GM04504 (cell line): ENCODE measurements at regions not wholly inside any gene's neighbourhood (a gene's known extent, or its start where the extent isn't known, plus 50 kb on each side); places are given as distances from the start of the nearest gene placed in this dataset.

Experiments
- DNase-seq: peaks from one replicate; pipeline ENCODE4 v3.0.0-alpha.2; 2012; ENCODE audit warnings: low read depth

DNA sequence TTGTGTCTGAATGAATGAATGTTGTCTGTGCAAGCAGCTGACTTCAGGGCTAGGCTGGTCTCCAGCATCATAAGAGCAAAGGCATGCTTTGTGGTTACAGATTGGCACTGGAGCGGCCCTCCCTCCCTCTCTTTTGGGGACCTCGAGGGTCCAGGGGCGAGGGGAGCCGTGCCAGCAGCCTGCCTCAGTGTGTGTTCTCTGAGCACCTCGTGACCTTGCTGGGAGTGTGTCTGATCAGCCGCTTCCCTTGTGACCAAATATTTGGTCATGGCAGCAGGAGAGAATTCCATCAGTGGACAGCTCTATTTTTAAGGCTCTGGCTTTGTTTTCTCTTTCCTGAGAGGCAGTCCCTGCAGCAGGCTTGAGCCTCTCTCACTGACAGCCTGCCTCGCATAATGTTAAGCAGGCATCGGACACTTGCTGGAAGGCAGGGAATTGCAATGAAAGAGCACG, 329.7 kb downstream of the UQCRFS1 start:
- DNase-seq: peak; percentile 23

DNA sequence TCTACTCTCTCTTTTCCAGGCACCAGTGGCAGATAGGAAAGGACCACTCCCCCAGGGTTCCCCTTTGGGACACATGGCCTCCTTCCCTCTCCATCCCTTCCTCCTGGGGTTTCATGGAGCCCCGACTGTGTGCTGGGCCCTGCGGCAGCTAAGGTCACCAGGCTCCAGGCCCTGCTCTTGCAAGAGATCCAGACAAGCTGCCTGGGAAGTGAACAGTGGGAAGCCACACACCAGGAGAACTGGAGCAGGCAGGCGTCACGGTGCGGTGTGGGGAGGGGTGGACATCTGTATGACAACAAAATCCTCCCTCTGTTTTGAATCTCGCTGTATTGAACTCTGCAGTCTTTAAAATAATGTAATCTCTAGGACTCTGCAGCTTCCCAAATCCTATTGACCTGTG, 330.1 kb downstream of the UQCRFS1 start:
- DNase-seq: no peak

DNA sequence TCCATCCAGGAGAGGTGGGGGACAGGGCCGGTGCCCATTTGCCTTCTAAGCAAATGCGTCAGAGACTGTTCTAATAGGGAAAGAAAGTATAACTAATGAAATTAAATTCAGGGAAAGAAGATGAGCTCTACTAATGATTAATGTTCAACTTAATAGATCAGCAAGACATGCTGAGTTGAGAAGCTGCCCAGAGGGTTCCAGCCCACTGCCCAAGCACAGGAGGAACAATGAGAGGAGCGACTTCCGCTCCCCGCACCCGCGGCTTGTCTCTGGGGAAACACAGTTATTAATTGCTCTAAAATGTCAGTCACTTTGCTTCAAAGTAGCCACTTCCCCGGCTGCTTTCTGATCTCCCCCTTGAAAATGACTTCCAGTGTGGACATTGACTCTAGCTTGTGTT, 331.3 kb downstream of the UQCRFS1 start:
- DNase-seq: no peak

DNA sequence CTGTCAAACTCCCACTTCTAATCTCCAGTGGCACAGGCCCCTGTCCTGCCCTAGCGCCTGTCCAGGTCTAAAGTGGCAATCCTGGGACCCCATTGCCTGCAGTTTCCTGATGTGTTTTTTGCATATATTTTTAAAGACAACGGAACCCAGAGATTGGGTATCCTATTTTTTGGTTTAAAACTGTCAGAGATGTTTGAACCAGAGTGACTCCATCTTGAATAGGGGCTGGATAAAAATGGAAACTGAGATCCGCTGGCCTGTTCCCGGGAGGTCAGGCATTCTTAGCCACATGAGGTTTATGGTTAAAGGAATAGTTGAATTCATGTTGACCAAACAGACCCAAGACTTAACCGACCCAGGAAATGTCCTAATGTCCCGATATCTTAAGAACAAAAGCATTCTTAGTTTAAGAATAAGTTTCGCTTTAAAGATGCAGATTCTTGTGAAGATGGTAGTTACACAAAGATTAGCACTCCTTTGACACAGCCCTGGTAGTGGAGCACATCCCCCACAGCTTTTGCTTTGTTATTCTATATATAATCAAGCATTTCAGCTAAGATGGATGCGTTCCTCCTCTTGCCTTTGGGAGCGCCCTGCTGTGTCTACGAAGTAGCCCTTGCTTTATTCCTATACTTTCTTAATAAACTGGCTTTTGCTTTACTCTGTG, 332.1 kb downstream of the UQCRFS1 start:
- DNase-seq: no peak

DNA sequence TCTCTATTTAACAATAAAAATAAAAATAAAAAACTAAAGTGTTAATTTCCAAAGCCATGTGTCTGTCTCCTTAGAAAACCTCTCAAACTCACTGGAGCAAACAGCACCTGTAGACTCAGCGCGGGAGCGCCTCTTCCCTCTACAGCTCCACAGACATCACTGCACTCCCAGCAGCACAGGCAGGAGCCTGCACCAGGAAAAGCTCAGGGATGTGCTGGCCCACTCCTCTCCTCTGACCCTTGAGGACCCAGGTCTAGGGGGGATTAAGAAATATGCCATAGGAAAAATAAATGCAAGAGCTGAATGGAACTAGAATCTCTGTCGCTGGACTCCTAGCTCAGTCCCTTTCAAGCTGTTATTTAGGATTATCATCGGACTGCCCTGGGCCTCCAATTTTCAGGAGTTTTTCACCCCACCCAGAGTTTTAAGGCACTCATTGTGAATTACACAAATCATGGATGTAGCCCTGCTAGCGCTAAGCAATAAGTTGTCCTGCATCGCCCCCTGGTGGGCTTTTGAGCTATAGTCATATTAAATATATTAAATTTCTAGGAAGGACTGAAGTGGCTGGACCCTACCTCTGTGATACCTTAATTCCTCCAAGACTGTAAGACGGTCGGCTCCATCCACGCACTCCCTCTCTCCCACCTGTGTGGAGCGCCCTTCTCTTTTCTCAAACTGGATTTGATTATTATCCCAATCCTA, 333.9 kb downstream of the UQCRFS1 start:
- peak; percentile 42 for DNase-seq

DNA sequence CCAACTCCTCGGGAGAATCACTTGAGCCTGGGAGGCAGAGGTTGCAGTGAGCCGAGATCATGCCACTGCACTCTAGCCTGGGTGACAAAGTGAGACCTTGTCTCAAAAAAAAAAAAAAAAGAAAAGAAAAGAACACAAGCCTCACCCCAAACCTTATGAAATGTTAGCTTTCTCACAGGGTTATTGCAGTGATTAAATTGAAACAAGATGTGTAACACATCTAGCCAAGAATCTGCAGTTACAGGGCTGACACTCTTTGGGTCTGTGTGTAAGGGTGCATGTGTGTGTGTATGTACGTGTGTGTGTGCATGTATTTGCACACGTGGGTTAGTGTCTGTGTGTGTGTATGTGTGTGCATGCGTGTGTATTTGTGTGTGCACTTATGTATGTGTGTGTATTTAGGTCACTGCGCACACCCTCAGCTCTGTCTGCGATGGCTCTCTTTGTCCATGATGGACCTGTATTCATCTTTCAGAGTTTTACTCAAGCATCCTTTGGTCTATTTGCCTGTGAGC, 336.3 kb downstream of the UQCRFS1 start:
- DNase-seq: no peak

DNA sequence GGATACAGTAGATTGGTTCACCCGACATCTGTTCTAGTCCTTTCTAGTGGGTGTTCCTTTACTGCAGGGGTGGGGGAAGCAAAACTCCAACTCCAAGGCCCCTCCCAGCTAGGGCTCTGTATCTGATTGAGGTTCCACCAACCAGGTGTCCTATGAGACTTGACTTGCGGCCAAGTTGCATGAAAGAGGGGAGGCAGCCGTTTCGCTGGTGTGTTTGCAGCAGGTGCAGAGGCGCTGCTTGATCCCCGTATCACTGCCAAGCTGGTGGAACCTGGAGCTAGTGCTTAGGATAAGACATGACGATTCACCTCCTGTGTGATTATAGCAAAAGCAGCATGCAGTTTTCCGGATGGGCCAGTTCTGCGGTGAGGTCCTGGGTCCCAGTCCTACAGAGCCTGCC, 338.2 kb downstream of the UQCRFS1 start:
- DNase-seq: no peak

DNA sequence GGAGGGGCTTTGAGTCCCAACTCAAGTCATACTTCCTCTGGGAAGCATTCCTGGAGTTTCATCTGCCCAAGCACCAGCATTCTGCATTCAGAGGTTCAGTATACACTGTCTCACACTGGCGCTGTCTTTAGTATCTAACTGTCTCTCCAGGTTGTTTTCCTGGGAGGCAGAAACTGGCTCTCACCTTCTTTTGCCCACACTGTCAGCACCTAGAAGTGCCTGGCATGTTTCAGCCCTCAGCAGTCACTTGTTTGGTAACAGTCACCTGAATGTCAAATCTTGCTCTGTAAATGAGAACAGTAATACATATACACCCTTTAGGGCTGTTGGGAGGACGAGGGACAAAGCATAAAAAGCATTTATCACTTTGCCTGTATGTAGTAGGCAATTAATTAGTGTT, 339.6 kb downstream of the UQCRFS1 start:
- DNase-seq: no peak

DNA sequence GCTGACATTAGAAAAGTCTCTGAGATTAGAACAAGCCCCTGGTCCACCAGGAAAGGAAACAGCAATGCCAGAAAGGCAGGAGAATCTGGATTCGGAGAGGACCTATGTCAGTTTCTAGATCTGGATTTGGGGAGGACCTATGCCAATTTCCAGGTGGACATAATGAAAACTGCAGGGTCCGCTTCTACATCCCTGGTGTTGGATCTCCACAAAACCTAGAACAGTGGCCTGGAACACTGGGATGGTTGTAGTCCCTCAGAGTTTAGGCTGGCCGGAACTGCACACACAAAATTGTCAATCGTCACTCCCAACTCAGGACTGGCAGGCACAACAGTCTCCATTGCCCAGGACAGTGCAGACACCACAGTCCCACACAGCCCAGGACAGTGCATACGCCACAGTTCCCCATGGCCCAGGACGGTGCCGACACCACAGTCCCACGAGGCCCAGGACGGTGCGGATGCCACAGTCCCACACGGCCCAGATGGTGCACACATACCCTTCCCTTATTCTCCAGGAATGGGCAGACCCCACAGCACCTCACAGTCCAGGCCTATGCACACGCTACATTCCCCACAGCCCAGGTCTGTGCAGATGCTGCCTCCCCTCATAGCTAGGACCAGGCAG, 341.7 kb downstream of the UQCRFS1 start:
- DNase-seq: no peak

DNA sequence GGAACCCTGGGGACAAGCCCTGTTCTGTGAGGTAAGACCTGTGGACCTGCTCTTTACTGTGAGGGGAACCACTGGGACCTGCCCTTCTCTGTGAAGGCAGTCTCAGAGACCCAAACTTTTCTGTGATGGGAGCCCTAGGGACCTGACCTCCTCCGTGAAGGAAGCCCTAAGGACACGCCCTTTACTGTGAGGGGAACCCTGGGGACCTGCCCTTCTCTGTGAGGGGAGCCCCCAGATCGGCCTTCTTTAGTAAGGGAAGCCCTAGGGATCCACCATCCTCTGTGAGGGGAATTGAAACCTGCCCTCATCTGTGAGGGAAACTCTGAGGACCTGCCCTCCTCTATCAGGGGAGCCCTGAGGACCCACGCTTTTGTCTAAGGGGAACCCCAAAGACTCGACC, 343.5 kb downstream of the UQCRFS1 start:
- DNase-seq: no peak

DNA sequence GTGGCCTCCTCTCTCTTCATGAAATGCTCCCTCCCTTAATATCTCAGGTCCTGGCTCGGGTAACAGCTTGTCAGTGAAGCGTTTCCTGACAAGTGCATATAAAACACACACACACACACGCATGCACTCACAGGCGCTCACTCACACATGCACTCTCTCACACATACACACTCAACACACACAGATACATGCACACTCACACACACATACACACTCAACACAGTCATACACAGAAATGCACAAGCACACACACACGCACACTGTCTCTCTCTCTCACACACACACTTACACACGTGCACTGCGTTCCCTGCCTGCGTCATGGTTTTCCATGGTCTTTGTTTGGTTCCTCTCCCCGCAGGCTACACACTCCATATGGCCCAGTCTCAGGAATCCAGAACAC, 344.1 kb downstream of the UQCRFS1 start:
- no peak for DNase-seq

DNA sequence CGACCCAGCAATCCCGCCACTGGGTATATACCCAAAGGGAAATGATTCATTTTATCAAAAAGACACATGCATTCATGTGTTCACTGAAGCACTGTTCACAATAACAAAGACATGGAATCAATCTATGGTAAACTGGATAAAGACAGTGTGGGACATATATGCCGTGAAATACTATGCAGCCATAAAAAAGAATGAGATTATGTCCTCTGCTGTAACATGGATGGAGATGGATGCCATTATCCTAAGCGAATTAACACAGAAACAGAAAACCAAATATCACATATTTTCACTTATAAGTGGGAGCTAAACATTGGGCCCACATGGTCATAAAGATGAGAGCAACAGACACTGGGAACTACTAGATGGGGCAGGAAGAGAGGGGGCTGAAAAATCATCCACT, 345.0 kb downstream of the UQCRFS1 start:
- no peak for DNase-seq

DNA sequence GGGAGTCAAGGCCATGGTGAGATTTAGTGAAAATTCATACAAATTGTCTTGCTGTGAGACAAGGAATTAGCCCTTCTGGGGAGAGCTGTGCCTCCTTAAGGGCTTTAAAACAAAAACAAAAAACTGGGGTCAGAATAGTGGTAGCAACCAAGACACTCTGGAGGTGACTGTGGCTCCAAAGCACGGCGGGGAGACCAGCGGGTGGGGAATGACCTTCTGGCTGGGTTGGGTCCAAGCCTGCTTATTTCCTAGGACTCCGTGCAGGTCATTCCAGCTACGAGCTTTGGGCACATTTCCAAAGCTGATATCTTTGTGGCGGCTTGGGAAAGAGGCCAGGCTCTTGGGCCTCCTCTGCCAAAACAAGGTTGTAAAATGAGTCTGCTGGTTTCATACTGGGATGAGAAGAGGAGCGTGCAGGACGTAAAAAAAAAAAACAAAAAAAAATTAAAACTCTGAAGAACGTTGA, 348.3 kb downstream of the UQCRFS1 start:
- no peak for DNase-seq

DNA sequence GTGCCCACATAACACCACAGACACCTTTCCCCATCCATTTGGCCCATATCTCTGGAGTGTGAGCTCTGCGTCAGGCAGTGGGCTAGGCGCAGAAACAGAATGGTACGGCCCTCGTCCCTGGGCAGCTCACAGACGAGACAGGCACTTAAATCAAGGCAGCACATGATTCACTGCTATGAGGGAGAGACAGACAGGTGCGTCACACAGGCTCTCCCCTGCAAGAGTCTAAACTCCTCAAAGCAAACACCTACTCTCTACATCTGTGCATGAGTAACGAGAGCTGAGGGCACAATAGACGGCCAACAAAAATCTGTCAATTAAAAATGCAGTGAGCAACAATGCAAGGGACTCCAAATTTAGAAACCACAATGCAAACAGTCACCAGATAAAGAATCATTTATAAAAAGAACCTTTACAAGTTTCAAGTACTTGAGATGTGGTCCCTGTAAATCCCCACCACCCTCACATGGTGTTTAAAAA, 348.9 kb downstream of the UQCRFS1 start:
- DNase-seq: no peak

DNA sequence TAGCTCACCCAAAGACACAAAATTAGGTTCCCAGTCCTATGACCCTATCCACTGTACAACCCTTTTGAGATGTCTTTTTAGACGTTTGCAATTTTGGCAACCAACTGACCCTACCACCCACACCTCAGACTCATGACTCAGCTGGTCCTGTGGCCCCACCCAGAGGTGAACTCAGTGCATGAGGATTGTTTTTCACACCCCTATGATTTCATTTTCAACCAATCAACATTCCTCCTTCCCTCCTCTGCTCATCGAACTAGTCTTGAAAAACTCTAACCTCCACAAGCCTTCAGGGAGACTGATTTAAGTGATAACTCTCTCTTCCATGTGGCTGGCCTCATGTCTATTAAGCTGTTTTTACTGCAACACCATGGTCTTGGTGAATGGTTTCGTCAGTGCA, 350.7 kb downstream of the UQCRFS1 start:
- no peak for DNase-seq

DNA sequence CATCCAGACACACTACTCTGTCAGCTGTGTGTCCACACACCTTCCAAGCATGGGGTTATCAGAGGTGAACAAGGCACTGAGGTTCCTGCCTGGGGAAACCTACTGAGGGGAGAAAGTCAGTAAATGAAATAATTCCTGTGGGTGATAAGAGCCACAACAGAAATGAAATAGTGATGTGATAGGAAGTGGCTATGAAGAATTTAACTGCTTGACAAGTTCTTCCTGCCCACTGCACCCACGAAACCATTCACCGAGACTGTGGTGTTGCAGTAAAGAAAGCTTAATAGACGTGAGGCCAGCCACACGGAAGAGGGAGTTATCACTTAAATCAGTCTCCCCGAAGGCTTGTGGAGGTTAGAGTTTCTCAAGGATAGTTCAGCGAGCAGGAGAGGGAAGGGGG, 353.1 kb downstream of the UQCRFS1 start:
- DNase-seq: no peak

DNA sequence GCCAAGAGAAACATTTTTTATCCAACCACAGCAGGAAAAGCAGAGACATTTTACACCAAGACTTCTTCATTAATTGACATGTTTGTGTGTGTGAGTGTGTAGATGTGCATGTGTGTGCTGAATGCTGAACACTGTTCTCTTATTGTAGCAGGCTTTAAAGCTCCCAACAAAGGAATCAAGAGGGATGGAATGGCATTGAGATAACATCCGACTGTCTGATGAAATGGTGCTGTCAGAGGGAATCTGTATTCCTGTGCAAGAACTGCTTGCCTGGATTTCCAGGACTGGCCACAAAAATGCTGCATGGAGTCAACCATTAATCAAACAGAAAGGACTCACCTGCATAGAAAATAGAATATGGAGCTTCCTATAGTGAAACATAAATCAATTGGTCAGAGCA, 354.0 kb downstream of the UQCRFS1 start:
- DNase-seq: no peak

DNA sequence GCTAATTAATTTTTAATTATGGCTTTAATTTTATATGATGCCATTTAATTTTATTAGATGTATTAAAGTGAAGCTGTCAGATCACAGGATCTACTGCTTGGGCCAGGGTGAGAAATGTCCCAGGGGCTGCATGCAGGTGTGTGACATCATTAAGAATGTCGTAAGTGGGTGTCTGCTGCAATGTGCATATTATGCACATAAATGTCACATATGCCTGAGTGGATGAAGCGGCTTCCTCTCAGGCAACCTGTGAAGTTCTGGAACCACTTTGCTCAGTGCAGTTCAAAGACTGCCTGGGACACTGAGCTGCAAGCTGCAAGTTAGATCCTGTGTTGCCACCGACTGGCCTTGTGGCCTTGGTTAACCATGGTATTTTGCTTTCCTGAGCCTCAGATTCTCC, 355.0 kb downstream of the UQCRFS1 start:
- no peak for DNase-seq

DNA sequence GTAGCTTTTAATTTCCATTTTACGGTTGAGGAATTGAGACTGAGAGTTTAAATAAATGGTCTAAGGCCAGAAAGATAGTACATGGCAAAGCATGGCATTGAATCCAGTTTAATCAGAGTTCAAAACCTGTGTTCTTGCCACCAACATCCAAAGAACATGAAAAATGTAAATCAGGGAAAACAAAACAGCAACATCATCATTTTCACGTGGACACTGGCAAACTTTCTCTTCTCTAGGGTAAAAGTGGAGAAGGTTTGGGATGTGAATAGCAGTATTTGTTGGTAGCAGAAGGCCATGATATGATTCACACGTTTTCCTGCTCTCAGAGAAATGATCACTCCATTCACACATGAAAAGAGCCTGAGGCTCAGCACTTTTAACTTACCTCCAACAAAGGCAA, 357.7 kb downstream of the UQCRFS1 start:
- DNase-seq: no peak

DNA sequence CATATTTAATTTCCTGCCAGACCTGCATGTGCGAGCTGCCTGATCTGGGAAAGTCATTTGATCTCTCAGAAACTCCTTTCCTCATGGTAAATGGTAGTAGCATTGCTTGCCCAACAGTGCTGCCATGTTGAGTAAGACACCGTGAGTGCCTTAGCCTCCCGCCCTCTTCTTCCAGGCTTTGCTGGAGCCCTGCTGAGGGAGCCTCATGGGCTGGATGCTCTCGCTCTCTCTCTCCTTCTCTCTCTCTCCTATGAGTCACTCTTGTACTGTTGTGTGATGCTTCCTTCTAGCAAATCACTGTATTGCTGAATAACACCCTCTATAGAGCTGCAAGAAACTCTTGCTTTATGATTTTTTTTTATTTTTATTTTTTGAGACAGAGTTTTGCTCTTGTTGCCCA, 365.5 kb downstream of the UQCRFS1 start:
- peak; percentile 30 for DNase-seq

DNA sequence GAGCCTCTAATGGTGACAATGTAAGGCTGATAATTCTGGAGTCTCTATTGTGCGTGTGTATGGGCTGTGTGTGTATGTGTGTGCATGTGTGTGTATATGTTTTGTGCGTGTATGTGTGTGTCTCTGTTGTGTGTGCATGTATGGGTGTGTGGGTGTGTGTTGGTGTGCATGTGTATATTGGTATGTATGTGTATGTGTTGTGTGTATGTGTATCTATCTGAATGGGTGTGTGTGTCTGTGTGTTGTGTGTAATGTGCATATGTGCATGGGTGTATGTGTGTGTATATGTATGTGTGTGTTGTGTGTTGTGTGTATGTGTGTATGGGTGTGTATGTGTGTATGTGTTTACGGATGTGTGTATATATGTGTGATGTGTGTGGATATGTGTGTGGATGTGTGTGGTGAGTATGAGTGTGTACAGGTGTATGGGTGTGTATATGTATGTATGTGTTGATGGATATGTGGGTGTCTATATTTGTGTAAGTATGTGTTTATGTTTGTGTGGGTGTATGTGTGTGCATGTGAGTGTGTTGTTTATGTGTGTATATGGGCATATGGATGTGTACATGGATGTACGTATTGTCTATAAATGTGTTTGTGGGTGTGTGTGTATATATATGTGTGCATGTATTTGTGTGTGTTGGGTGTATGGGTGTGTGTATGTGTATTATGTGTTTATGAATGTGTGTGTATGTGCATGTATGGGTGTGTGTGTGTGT, 366.7 kb downstream of the UQCRFS1 start:
- DNase-seq: no peak

DNA sequence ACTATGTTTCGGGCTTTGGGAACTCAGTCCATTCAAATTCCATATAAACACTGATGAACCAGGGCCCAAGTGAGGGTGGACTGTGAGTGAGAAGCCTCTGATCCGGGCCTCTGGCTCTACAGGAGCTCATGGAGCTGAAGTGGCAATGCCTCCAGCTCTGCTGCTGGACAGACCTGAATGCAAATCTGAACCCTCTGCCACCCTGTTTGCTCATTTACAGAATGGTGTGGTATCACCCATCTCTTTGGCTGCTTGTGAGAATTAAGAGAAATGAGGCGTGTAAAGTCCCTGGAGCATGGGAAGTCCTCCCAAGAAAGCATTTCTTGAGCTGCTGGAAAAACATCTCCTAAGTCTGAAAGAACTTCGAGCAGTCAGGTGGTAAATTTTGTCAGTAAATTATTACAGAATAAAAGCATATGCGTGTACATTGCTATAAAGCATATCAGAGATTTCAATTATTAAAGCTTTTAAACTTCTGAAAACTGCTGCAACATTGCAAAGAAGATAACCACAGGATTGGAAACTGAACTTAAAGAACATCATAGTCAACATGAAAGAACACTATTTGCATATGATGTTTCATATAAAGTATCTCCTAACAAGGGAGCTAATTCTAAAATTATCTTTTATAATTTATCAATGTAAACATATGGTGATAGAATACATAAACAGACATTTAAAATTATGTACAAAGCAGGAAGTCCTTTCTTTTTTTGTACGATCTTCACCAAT, 369.0 kb downstream of the UQCRFS1 start:
- no peak for DNase-seq
